ENCODE measurements at regions not wholly inside any gene's neighbourhood (a gene's known extent, or its start where the extent isn't known, plus 50 kb on each side); places are given as distances from the start of the nearest gene placed in this dataset.
"Not testable (repeated sequence)": the region's sequence is repeated elsewhere in the genome, so short reads cannot be mapped to it uniquely, and the experiment has no call there.

DNA sequence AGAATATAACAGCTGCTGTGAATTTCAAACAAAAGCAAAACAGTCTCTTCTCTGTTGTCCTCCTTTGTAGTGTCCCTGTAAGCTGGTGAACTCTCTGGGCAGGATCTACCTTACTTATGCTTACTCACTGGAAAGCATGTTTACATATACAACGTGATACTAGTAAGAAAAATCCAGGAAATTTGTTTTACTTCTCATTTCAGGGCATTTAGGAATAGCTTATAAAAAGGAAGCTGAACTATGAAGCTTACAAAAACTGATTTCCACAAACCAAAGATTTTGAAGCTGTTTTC lies 311.0 kb downstream of the NOVA1 start:
- Histone ChIP-seq H3K18ac (ENCODE audit: low read length) (no peak overlapping the region), H3K4ac (ENCODE audit: low read depth, low read length) (no peak overlapping the region), H3K23ac (ENCODE audit: low read length) (no peak overlapping the region), H4K91ac (ENCODE audit: low read depth, low read length) (no peak overlapping the region), H3K4me3 (ENCODE audit: low read depth, low read length) (no peak overlapping the region), H3K79me1 (ENCODE audit: low read length) (peaks cover 2% of the 10 kb centered on the region), H3K4me2 (ENCODE audit: low read length) (no peak overlapping the region), H2BK12ac (ENCODE audit: low read length) (no peak overlapping the region), H4K12ac (ENCODE audit: low read depth, low read length) (no peak overlapping the region), H2BK120ac (ENCODE audit: insufficient read depth, low read length, poor library complexity) (no peak overlapping the region), H3K14ac (ENCODE audit: low read length) (no peak overlapping the region), H3K9ac (ENCODE audit: low read length) (no peak overlapping the region), H3K79me2 (ENCODE audit: control insufficient read depth, insufficient read depth, low read length, poor library complexity) (no peaks in the 10 kb centered on the region), H3K27ac (ENCODE audit: low read depth, low read length) (no peak overlapping the region), H2BK5ac (ENCODE audit: low read depth, low read length, poor library complexity) (no peak overlapping the region), H4K8ac (ENCODE audit: low read depth, low read length) (no peak overlapping the region), H2AFZ (ENCODE audit: insufficient read depth, low read length, poor library complexity) (no peak overlapping the region), H3K4me1 (ENCODE audit: control insufficient read depth in 1 of 2, insufficient read depth in 2 of 2, low read length in 2 of 2) (no peaks in the 10 kb centered on the region), H3K36me3 (ENCODE audit: control insufficient read depth in 1 of 2, insufficient read depth in 2 of 2, low read length in 2 of 2) (no peaks in the 10 kb centered on the region), H3K27me3 (ENCODE audit: insufficient read depth, low read length) (no peaks in the 10 kb centered on the region), H3K9me3 (ENCODE audit: insufficient read depth, low read depth, low read length) (no peaks in the 10 kb centered on the region), H2AK5ac (ENCODE audit: low read length) (no peak overlapping the region)
- no peak for DNase-seq
- no CpG with 5 or more reads among the region's 1 CpG for WGBS (ENCODE audit: extremely low coverage, insufficient coverage, insufficient read length)

DNA sequence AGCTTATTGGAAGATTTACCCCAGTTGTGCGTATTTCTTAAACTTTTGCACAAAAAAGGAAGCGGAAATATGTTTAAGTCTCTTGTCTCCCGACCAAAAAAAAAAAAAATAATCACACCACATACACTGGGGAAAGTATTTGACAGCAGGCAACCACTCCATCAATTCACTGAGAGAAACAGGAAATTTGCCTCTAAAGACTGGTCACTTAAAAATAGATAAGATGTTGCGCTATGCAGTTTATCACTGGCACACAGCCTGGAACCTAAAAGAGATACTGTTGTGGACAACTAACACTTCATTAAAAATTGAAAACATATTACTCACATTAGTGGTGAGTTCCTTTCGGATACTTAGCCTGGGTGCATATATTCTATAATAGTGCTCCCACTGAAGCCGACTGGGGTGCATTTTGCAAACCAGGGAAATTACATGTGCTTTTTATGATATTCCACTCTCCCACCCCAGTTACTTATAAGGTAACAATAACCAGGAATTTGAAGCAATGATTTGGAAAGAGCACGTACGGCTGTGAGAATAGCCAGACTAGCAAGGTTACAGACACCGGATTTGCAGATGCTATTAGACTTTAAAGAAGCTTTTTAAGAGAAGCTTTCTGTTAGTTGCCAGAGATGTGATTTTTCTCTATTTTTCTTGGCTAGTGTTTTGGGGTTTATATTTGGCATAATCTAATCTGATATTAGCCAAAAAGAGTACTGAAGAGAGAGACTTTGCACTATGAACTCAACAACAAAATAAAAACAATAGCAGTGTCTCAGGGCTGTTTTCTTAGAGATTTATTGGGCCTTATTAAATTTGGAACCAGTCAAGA lies 311.5 kb downstream of the NOVA1 start:
- H3K27me3 ChIP-seq (ENCODE audit: insufficient read depth, low read length) = no peaks in the 10 kb centered on the region
- H3K79me1 ChIP-seq (ENCODE audit: low read length) = peaks cover 3% of the 10 kb centered on the region
- no CpG with 5 or more reads among the region's 9 CpGs for WGBS (ENCODE audit: extremely low coverage, insufficient coverage, insufficient read length)
- no peak overlapping the region for H3K23ac ChIP-seq (ENCODE audit: low read length)
- no peaks in the 10 kb centered on the region for H3K79me2 ChIP-seq (ENCODE audit: control insufficient read depth, insufficient read depth, low read length, poor library complexity)
- no peak overlapping the region for H2BK12ac ChIP-seq (ENCODE audit: low read length)
- DNase-seq = no peak
- no peak overlapping the region for H3K4me3 ChIP-seq (ENCODE audit: low read depth, low read length)
- H4K8ac ChIP-seq (ENCODE audit: low read depth, low read length) = no peak overlapping the region
- no peak overlapping the region for H2AFZ ChIP-seq (ENCODE audit: insufficient read depth, low read length, poor library complexity)
- H3K4ac ChIP-seq (ENCODE audit: low read depth, low read length) = no peak overlapping the region
- H3K9me3 ChIP-seq (ENCODE audit: insufficient read depth, low read depth, low read length) = no peaks in the 10 kb centered on the region
- no peak overlapping the region for H2BK120ac ChIP-seq (ENCODE audit: insufficient read depth, low read length, poor library complexity)
- no peak overlapping the region for H3K27ac ChIP-seq (ENCODE audit: low read depth, low read length)
- no peak overlapping the region for H4K91ac ChIP-seq (ENCODE audit: low read depth, low read length)
- H3K14ac ChIP-seq (ENCODE audit: low read length) = no peak overlapping the region
- H2AK5ac ChIP-seq (ENCODE audit: low read length) = no peak overlapping the region
- no peak overlapping the region for H3K4me2 ChIP-seq (ENCODE audit: low read length)
- no peak overlapping the region for H3K18ac ChIP-seq (ENCODE audit: low read length)
- H3K4me1 ChIP-seq (ENCODE audit: control insufficient read depth in 1 of 2, insufficient read depth in 2 of 2, low read length in 2 of 2) = peaks cover 1% of the 10 kb centered on the region in 2 experiments
- no peak overlapping the region for H4K12ac ChIP-seq (ENCODE audit: low read depth, low read length)
- H3K36me3 ChIP-seq (ENCODE audit: control insufficient read depth in 1 of 2, insufficient read depth in 2 of 2, low read length in 2 of 2) = no peaks in the 10 kb centered on the region
- H2BK5ac ChIP-seq (ENCODE audit: low read depth, low read length, poor library complexity) = no peak overlapping the region
- H3K9ac ChIP-seq (ENCODE audit: low read length) = no peak overlapping the region

DNA sequence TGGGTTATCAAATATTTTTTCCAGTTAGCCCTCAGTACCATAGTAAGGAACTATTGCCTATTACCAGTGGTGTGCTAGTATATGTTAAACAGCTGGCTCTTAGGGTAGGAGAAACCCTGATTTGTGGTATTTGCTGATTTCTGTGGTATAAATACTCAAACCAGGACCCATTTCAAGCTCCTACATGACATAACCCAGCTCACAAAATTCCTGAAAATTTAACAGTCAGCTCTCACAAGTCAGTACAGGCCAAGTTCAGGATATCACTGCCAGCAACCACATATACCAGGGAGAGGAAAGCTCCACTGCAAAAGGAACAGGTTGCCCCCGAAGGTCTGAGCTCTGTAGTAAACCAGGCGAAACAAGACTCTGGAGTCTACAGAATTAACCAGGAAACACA lies 315.3 kb downstream of the NOVA1 start:
- no peaks in the 10 kb centered on the region for H3K27me3 ChIP-seq (ENCODE audit: insufficient read depth, low read length)
- no peak overlapping the region for H3K14ac ChIP-seq (ENCODE audit: low read length)
- no CpG with 5 or more reads among the region's 2 CpGs for WGBS (ENCODE audit: extremely low coverage, insufficient coverage, insufficient read length)
- peaks cover 4% of the 10 kb centered on the region for H3K79me1 ChIP-seq (ENCODE audit: low read length)
- H3K18ac ChIP-seq (ENCODE audit: low read length) = no peak overlapping the region
- no peaks in the 10 kb centered on the region for H3K79me2 ChIP-seq (ENCODE audit: control insufficient read depth, insufficient read depth, low read length, poor library complexity)
- no peak overlapping the region for H3K27ac ChIP-seq (ENCODE audit: low read depth, low read length)
- no peaks in the 10 kb centered on the region for H3K9me3 ChIP-seq (ENCODE audit: insufficient read depth, low read depth, low read length)
- H3K9ac ChIP-seq (ENCODE audit: low read length) = no peak overlapping the region
- H4K12ac ChIP-seq (ENCODE audit: low read depth, low read length) = no peak overlapping the region
- peaks cover 2% of the 10 kb centered on the region in 2 experiments for H3K4me1 ChIP-seq (ENCODE audit: control insufficient read depth in 1 of 2, insufficient read depth in 2 of 2, low read length in 2 of 2)
- no peak overlapping the region for H2BK5ac ChIP-seq (ENCODE audit: low read depth, low read length, poor library complexity)
- no peak overlapping the region for H2AFZ ChIP-seq (ENCODE audit: insufficient read depth, low read length, poor library complexity)
- H3K4ac ChIP-seq (ENCODE audit: low read depth, low read length) = no peak overlapping the region
- no peak overlapping the region for H3K23ac ChIP-seq (ENCODE audit: low read length)
- no peak overlapping the region for H2BK12ac ChIP-seq (ENCODE audit: low read length)
- H4K91ac ChIP-seq (ENCODE audit: low read depth, low read length) = peak overlapping the region; percentile 4
- no peak overlapping the region for H3K4me2 ChIP-seq (ENCODE audit: low read length)
- no peak overlapping the region for H4K8ac ChIP-seq (ENCODE audit: low read depth, low read length)
- H3K4me3 ChIP-seq (ENCODE audit: low read depth, low read length) = no peak overlapping the region
- DNase-seq = no peak
- no peaks in the 10 kb centered on the region for H3K36me3 ChIP-seq (ENCODE audit: control insufficient read depth in 1 of 2, insufficient read depth in 2 of 2, low read length in 2 of 2)
- no peak overlapping the region for H2BK120ac ChIP-seq (ENCODE audit: insufficient read depth, low read length, poor library complexity)
- H2AK5ac ChIP-seq (ENCODE audit: low read length) = no peak overlapping the region

DNA sequence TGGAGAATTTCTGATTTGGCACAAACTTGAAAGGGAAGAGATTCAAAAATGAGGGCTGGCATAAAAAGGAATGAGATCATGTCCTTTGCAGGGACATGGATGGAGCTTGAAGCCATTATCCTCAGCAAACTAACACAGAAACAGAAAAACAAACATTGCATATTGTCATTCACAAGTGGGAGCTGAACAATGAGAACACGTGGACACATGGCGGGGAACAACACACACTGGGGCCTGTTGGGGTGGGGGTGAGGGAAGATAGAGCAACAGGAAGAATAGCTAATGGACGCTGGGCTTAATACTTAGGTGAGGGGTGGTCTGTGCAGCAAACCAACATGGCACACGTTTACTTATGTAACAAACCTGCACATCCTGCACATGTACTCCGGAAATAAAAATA lies 315.8 kb downstream of the NOVA1 start:
- H3K18ac ChIP-seq (ENCODE audit: low read length); H3K79me2 ChIP-seq (ENCODE audit: control insufficient read depth, insufficient read depth, low read length, poor library complexity); H3K14ac ChIP-seq (ENCODE audit: low read length); H2AK5ac ChIP-seq (ENCODE audit: low read length); H3K9ac ChIP-seq (ENCODE audit: low read length); H2AFZ ChIP-seq (ENCODE audit: insufficient read depth, low read length, poor library complexity); H4K12ac ChIP-seq (ENCODE audit: low read depth, low read length); H3K27ac ChIP-seq (ENCODE audit: low read depth, low read length); H3K79me1 ChIP-seq (ENCODE audit: low read length); H3K4me1 ChIP-seq (ENCODE audit: control insufficient read depth in 1 of 2, insufficient read depth in 2 of 2, low read length in 2 of 2); H3K27me3 ChIP-seq (ENCODE audit: insufficient read depth, low read length); H3K36me3 ChIP-seq (ENCODE audit: control insufficient read depth in 1 of 2, insufficient read depth in 2 of 2, low read length in 2 of 2); H3K4me3 ChIP-seq (ENCODE audit: low read depth, low read length); H3K4me2 ChIP-seq (ENCODE audit: low read length); H3K9me3 ChIP-seq (ENCODE audit: insufficient read depth, low read depth, low read length); DNase-seq; H3K23ac ChIP-seq (ENCODE audit: low read length): not testable (repeated sequence)
- peak overlapping the region; percentile 79 for H2BK120ac ChIP-seq (ENCODE audit: insufficient read depth, low read length, poor library complexity)
- peak overlapping the region; percentile 76 for H2BK12ac ChIP-seq (ENCODE audit: low read length)
- no CpG with 5 or more reads among the region's 5 CpGs for WGBS (ENCODE audit: extremely low coverage, insufficient coverage, insufficient read length)
- peak overlapping the region; percentile 36 for H3K4ac ChIP-seq (ENCODE audit: low read depth, low read length)
- H2BK5ac ChIP-seq (ENCODE audit: low read depth, low read length, poor library complexity) = peak overlapping the region; percentile 33
- H4K91ac ChIP-seq (ENCODE audit: low read depth, low read length) = peak overlapping the region; percentile 70
- peak overlapping the region; percentile 53 for H4K8ac ChIP-seq (ENCODE audit: low read depth, low read length)
